Neural progenitor cell (in vitro differentiated cells): ENCODE measurements at regions not wholly inside any gene's neighbourhood (a gene's known extent, or its start where the extent isn't known, plus 50 kb on each side); places are given as distances from the start of the nearest gene placed in this dataset.

ENCODE experiments used
- DNase-seq: peaks from one replicate; pipeline ENCODE4 v3.0.0-alpha.2; 2016; ENCODE audit warnings: low spot score
- H2AFZ ChIP-seq: fragments of 200-600 bp; sonication (generic); replicated peaks from 2 replicates; pipeline ENCODE4 v1.6.1; 2016; ENCODE audit warnings: antibody characterized with exemption
- H3F3A ChIP-seq: fragments of 200-600 bp; sonication (generic); 2 replicates; pipeline ENCODE4 v1.6.1; 2016; ENCODE audit warnings: antibody characterized with exemption, low read depth
- H3K27ac ChIP-seq: fragments of 200-600 bp; sonication (generic); 2 replicates; pipeline ENCODE4 v1.5.1; 2016; ENCODE audit warnings: mild to moderate bottlenecking
- H3K27me3 ChIP-seq: fragments of 200-600 bp; sonication (generic); 2 replicates; pipeline ENCODE4 v1.6.1; 2016; ENCODE audit warnings: mild to moderate bottlenecking, moderate library complexity
- H3K36me3 ChIP-seq: fragments of 200-600 bp; sonication (generic); 2 replicates; pipeline ENCODE4 v1.5.1; 2016
- H3K4me1 ChIP-seq: fragments of 200-600 bp; sonication (generic); 2 replicates; pipeline ENCODE4 v1.6.1; 2016; ENCODE audit warnings: mixed run types
- H3K4me2 ChIP-seq: fragments of 200-600 bp; sonication (generic); 2 replicates; pipeline ENCODE4 v1.6.1; 2016
- H3K4me3 ChIP-seq: fragments of 200-600 bp; sonication (generic); 2 replicates; pipeline ENCODE4 v1.5.1; 2016
- H3K79me2 ChIP-seq: fragments of 200-600 bp; sonication (generic); 2 replicates; pipeline ENCODE4 v1.6.1; 2016; ENCODE audit warnings: low read depth
- H3K9ac ChIP-seq: fragments of 200-600 bp; sonication (generic); 2 replicates; pipeline ENCODE4 v1.6.1; 2016
- H3K9me3 ChIP-seq: fragments of 200-600 bp; sonication (generic); 2 replicates; pipeline ENCODE4 v1.5.1; 2016; ENCODE audit warnings: low read depth
- H4K20me1 ChIP-seq: fragments of 200-600 bp; sonication (generic); 2 replicates; pipeline ENCODE4 v1.6.1; 2016; ENCODE audit warnings: low read depth
- H3K27ac Mint-ChIP-seq: 3 replicates; pipeline ENCODE4 v1.8.0; 2021; ENCODE audit warnings: mixed read lengths
- H3K27me3 Mint-ChIP-seq: 2 replicates; pipeline ENCODE4 v1.8.0; 2022; ENCODE audit warnings: low read depth, mild to moderate bottlenecking, inconsistent platforms, moderate library complexity, mixed read lengths; ENCODE audit not compliant: insufficient read depth
- H3K36me3 Mint-ChIP-seq: 3 replicates; pipeline ENCODE4 v1.8.0; 2021; ENCODE audit warnings: mixed read lengths
- H3K4me1 Mint-ChIP-seq: 3 replicates; pipeline ENCODE4 v1.8.0; 2021; ENCODE audit warnings: mixed read lengths
- H3K4me3 Mint-ChIP-seq: 3 replicates; pipeline ENCODE4 v1.8.0; 2021; ENCODE audit warnings: mild to moderate bottlenecking, moderate library complexity, mixed read lengths
- H3K9me3 Mint-ChIP-seq: 3 replicates; pipeline ENCODE4 v1.8.0; 2020; ENCODE audit warnings: mixed read lengths
- CTCF ChIP-seq: fragments of 200-600 bp; sonication (generic); IDR thresholded peaks from 2 replicates; pipeline ENCODE4 v1.5.1; 2017; ENCODE audit warnings: antibody characterized with exemption, mild to moderate bottlenecking
- EZH2 ChIP-seq: fragments of 200-600 bp; sonication (generic); IDR thresholded peaks from 2 replicates; pipeline ENCODE4 v1.6.1; 2017; ENCODE audit warnings: antibody characterized with exemption, mild to moderate bottlenecking, moderate library complexity
- EZH2phosphoT487 ChIP-seq: fragments of 200-600 bp; sonication (generic); IDR thresholded peaks from 2 replicates; pipeline ENCODE4 v1.6.1; 2017; ENCODE audit warnings: antibody characterized with exemption

- Histone ChIP-seq H3K4me1 (no peaks in the 10 kb centered on the region), H2AFZ (no peak overlapping the region), H3K4me2 (no peak overlapping the region), H3K4me3 (no peak overlapping the region), H3F3A (no peaks in the 10 kb centered on the region), H3K27ac (no peak overlapping the region), H3K9ac (no peak overlapping the region), H4K20me1 (no peaks in the 10 kb centered on the region), H3K9me3 (no peaks in the 10 kb centered on the region), H3K79me2 (no peaks in the 10 kb centered on the region), H3K36me3 (no peaks in the 10 kb centered on the region), H3K27me3 (no peaks in the 10 kb centered on the region)
- Mint-ChIP-seq H3K9me3 (peaks cover 6% of the 10 kb centered on the region), H3K27ac (no peak overlapping the region), H3K36me3 (peaks cover 6% of the 10 kb centered on the region), H3K4me3 (no peak overlapping the region), H3K27me3 (peaks cover 2% of the 10 kb centered on the region), H3K4me1 (peaks cover 6% of the 10 kb centered on the region)
- no peak for TF ChIP-seq EZH2phosphoT487
- no peak for TF ChIP-seq CTCF
- no peak for TF ChIP-seq EZH2
- DNase-seq: no peak
Measured at GRCh38 chr21:16088056-16088455, 358.3 kb downstream of the USP25 start.

- Histone ChIP-seq H3K4me3 (no peak overlapping the region), H3K36me3 (no peaks in the 10 kb centered on the region), H2AFZ (no peak overlapping the region), H3K4me1 (no peaks in the 10 kb centered on the region), H3F3A (no peaks in the 10 kb centered on the region), H3K4me2 (no peak overlapping the region), H3K27ac (no peak overlapping the region), H3K27me3 (no peaks in the 10 kb centered on the region), H3K79me2 (no peaks in the 10 kb centered on the region), H3K9ac (no peak overlapping the region), H4K20me1 (no peaks in the 10 kb centered on the region), H3K9me3 (no peaks in the 10 kb centered on the region)
- peaks cover 5% of the 10 kb centered on the region for H3K9me3 Mint-ChIP-seq
- TF ChIP-seq CTCF (no peak), EZH2 (no peak), EZH2phosphoT487 (no peak)
- no peak overlapping the region for H3K4me3 Mint-ChIP-seq
- H3K4me1 Mint-ChIP-seq: peaks cover 4% of the 10 kb centered on the region
- H3K36me3 Mint-ChIP-seq: no peaks in the 10 kb centered on the region
- DNase-seq: no peak
- no peaks in the 10 kb centered on the region for H3K27me3 Mint-ChIP-seq
- H3K27ac Mint-ChIP-seq: no peak overlapping the region
Measured at GRCh38 chr21:16095005-16095404, 365.2 kb downstream of the USP25 start.

- Histone ChIP-seq H3K27me3 (no peaks in the 10 kb centered on the region), H3K4me3 (no peak overlapping the region), H3F3A (no peaks in the 10 kb centered on the region), H3K79me2 (no peaks in the 10 kb centered on the region), H3K27ac (no peak overlapping the region), H3K4me2 (no peak overlapping the region), H3K9me3 (no peaks in the 10 kb centered on the region), H3K9ac (no peak overlapping the region), H3K4me1 (no peaks in the 10 kb centered on the region), H4K20me1 (no peaks in the 10 kb centered on the region), H2AFZ (no peak overlapping the region), H3K36me3 (no peaks in the 10 kb centered on the region)
- Mint-ChIP-seq H3K4me1 (peaks cover 4% of the 10 kb centered on the region), H3K27me3 (no peaks in the 10 kb centered on the region), H3K4me3 (no peak overlapping the region), H3K9me3 (peaks cover 5% of the 10 kb centered on the region), H3K36me3 (no peaks in the 10 kb centered on the region), H3K27ac (no peak overlapping the region)
- DNase-seq: no peak
- TF ChIP-seq EZH2phosphoT487: no peak
- no peak for TF ChIP-seq CTCF
- TF ChIP-seq EZH2: no peak
Measured at GRCh38 chr21:16096988-16097387, 367.2 kb downstream of the USP25 start.

GRCh38 chr21:16102113-16102512, 372.3 kb downstream of the USP25 start:
- Histone ChIP-seq H3K4me1 (no peaks in the 10 kb centered on the region), H3F3A (no peaks in the 10 kb centered on the region), H3K9ac (no peak overlapping the region), H4K20me1 (no peaks in the 10 kb centered on the region), H3K27ac (no peak overlapping the region), H3K4me3 (no peak overlapping the region), H3K36me3 (no peaks in the 10 kb centered on the region), H3K4me2 (no peak overlapping the region), H3K79me2 (no peaks in the 10 kb centered on the region), H3K27me3 (no peaks in the 10 kb centered on the region), H3K9me3 (no peaks in the 10 kb centered on the region), H2AFZ (no peak overlapping the region)
- Mint-ChIP-seq H3K4me3 (no peak overlapping the region), H3K9me3 (peaks cover 12% of the 10 kb centered on the region), H3K27ac (no peak overlapping the region), H3K27me3 (no peaks in the 10 kb centered on the region), H3K4me1 (peaks cover 4% of the 10 kb centered on the region), H3K36me3 (peaks cover 1% of the 10 kb centered on the region)
- no peak for DNase-seq
- TF ChIP-seq EZH2phosphoT487 (no peak), CTCF (no peak), EZH2 (no peak)
